OCI-LY3 (cell line): ENCODE measurements at regions not wholly inside any gene's neighbourhood (a gene's known extent, or its start where the extent isn't known, plus 50 kb on each side); places are given as distances from the start of the nearest gene placed in this dataset.

ENCODE experiments used
- EZH2phosphoT487 ChIP-seq: fragments of 200-600 bp; shearing (Covaris generic); IDR thresholded peaks from 2 replicates; pipeline ENCODE4 v1.6.1; 2018; ENCODE audit warnings: antibody characterized with exemption, mixed run types, low read depth
- TF ChIP-seq, protein P1 (sequence below): fragments of 200-600, 300-600 bp; sonication (generic); IDR thresholded peaks from 2 replicates; pipeline ENCODE4 v1.5.1; 2014; ENCODE audit warnings: antibody characterized with exemption, low read length, low read depth

DNA sequence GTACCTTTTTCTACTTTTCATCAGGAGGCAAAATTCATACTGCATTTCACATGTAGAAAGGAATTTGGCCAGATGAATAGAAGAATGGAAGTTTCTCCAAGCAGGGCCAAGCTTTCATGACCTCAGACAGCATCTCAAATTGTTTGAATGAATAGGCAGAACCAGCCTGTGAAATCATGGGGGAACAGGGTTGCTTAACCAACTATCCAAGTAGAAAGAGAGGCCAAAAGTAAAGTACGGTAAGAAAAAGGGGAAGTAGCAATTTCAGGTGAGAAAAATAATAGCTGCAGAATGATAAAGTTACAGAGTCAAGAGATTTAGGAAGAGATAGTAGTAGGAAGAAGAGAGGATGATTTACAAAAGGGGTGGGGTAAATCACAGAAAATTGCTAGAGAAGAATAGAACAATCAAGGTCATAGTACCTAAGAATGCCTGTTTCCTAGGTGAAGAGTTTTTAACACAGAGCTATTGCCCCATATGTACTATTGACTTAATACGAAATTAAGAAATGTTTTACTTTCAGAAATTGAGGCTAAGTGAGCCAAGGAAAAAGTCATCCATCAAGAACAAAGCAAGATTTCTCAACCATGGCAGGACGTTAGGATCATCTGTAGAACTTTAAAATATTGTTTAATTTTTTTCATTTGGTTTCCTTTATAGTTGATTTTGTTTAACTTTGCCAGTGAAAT is 177.1 kb upstream of the TET2 start:
- TF ChIP-seq, protein P1, sequence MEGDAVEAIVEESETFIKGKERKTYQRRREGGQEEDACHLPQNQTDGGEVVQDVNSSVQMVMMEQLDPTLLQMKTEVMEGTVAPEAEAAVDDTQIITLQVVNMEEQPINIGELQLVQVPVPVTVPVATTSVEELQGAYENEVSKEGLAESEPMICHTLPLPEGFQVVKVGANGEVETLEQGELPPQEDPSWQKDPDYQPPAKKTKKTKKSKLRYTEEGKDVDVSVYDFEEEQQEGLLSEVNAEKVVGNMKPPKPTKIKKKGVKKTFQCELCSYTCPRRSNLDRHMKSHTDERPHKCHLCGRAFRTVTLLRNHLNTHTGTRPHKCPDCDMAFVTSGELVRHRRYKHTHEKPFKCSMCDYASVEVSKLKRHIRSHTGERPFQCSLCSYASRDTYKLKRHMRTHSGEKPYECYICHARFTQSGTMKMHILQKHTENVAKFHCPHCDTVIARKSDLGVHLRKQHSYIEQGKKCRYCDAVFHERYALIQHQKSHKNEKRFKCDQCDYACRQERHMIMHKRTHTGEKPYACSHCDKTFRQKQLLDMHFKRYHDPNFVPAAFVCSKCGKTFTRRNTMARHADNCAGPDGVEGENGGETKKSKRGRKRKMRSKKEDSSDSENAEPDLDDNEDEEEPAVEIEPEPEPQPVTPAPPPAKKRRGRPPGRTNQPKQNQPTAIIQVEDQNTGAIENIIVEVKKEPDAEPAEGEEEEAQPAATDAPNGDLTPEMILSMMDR, result no peak
- no peak for TF ChIP-seq EZH2phosphoT487
